Type B pancreatic cell (in vitro differentiated cells): ENCODE measurements at regions not wholly inside any gene's neighbourhood (a gene's known extent, or its start where the extent isn't known, plus 50 kb on each side); places are given as distances from the start of the nearest gene placed in this dataset.

Experiments
- DNase-seq: peaks from one replicate; pipeline ENCODE4 v3.0.0; 2021; ENCODE audit warnings: mixed read lengths; ENCODE audit not compliant: unreplicated experiment; ENCODE audit errors: extremely low spot score
- H3K27ac Mint-ChIP-seq: 2 replicates; pipeline ENCODE4 v1.8.0; 2021; ENCODE audit warnings: mild to moderate bottlenecking, mixed read lengths
- H3K27me3 Mint-ChIP-seq: 2 replicates; pipeline ENCODE4 v1.8.0; 2021; ENCODE audit warnings: mixed read lengths
- H3K36me3 Mint-ChIP-seq: 2 replicates; pipeline ENCODE4 v1.8.0; 2021; ENCODE audit warnings: mixed read lengths
- H3K4me1 Mint-ChIP-seq: one replicate; pipeline ENCODE4 v1.8.0; 2021; ENCODE audit warnings: mixed read lengths; ENCODE audit not compliant: unreplicated experiment
- H3K4me3 Mint-ChIP-seq: 2 replicates; pipeline ENCODE4 v1.8.0; 2021; ENCODE audit warnings: mild to moderate bottlenecking, mixed read lengths
- H3K9me3 Mint-ChIP-seq: 2 replicates; pipeline ENCODE4 v1.8.0; 2021; ENCODE audit warnings: mixed read lengths
- TF ChIP-seq, protein P1 (sequence below): fragments of 200-600 bp; sonication (generic); conservative IDR thresholded peaks from 2 replicates; pipeline ENCODE4 v1.5.0; 2021; ENCODE audit warnings: antibody characterized with exemption, mild to moderate bottlenecking

DNA sequence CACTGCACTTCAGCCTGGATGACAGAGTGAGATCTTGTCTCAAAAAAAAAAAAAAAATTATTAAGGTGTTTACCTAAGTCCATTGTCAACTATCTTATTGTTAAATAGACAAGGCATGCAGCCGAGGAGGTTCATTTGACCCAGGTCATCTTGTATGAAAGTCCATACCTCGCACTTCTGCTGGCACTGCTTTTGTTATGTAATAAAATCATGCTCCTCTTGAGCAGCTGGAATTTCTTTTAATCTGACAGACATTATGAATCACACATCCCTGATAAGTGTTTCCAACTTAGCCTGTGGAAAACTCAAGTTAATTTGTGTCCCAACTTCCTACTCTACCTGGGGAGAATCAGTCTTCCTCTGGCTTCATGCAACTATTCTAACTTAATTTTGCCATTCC lies 315.6 kb upstream of the KLF4 start:
- H3K27me3 Mint-ChIP-seq = peaks cover 34% of the 10 kb centered on the region
- H3K4me1 Mint-ChIP-seq = no peaks in the 10 kb centered on the region
- TF ChIP-seq, protein P1, sequence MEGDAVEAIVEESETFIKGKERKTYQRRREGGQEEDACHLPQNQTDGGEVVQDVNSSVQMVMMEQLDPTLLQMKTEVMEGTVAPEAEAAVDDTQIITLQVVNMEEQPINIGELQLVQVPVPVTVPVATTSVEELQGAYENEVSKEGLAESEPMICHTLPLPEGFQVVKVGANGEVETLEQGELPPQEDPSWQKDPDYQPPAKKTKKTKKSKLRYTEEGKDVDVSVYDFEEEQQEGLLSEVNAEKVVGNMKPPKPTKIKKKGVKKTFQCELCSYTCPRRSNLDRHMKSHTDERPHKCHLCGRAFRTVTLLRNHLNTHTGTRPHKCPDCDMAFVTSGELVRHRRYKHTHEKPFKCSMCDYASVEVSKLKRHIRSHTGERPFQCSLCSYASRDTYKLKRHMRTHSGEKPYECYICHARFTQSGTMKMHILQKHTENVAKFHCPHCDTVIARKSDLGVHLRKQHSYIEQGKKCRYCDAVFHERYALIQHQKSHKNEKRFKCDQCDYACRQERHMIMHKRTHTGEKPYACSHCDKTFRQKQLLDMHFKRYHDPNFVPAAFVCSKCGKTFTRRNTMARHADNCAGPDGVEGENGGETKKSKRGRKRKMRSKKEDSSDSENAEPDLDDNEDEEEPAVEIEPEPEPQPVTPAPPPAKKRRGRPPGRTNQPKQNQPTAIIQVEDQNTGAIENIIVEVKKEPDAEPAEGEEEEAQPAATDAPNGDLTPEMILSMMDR = no peak
- H3K36me3 Mint-ChIP-seq = no peaks in the 10 kb centered on the region
- no peak overlapping the region for H3K27ac Mint-ChIP-seq
- H3K9me3 Mint-ChIP-seq = no peaks in the 10 kb centered on the region
- DNase-seq = no peak
- no peak overlapping the region for H3K4me3 Mint-ChIP-seq

DNA sequence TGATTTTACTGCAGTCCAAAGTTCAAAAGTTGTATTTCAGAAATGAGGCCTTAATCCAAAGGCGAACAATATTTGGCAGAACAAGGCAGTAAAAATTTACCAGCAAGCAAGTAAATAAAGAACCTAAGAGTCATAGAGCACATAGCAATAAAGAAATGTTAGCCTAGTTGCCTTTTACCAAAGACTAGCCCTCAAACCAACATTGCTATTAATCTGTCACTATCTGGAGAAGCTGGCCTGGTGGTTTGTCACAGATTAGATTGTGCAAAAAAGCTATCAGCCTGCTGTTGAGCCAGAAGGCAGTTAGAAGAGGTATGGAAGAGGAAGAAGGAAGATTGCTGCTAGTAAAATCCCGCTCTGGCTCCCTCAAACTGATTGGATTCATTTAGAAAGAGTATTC lies 304.7 kb upstream of the KLF4 start:
- DNase-seq = no peak
- Mint-ChIP-seq H3K4me1 (no peaks in the 10 kb centered on the region), H3K9me3 (peaks cover 5% of the 10 kb centered on the region), H3K36me3 (no peaks in the 10 kb centered on the region), H3K27ac (no peak overlapping the region), H3K4me3 (no peak overlapping the region), H3K27me3 (peaks cover 8% of the 10 kb centered on the region)
- TF ChIP-seq, protein P1 = no peak

DNA sequence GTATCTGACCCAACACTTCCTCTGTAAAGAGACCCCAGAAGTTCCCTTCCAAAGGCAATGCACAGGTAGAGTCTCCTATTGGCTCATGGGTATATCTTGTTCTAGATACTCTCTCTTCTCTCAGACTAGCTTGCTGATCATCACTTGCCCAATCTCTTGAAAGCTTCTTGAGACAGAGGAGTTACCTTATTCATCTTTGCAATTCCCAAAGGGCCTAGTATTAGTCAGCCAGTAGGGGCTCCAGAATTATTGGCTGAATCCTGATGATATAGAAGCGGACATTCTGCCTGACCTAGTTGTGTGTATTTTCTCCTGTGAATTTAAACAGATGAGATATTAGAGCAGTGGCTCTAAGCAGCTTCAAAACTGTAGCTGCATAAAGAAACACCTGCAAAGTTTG lies 304.0 kb upstream of the KLF4 start:
- H3K4me3 Mint-ChIP-seq = no peak overlapping the region
- no peak for DNase-seq
- TF ChIP-seq, protein P1 = no peak
- H3K36me3 Mint-ChIP-seq = no peaks in the 10 kb centered on the region
- H3K4me1 Mint-ChIP-seq = no peaks in the 10 kb centered on the region
- peaks cover 5% of the 10 kb centered on the region for H3K9me3 Mint-ChIP-seq
- H3K27ac Mint-ChIP-seq = no peak overlapping the region
- H3K27me3 Mint-ChIP-seq = peaks cover 8% of the 10 kb centered on the region

DNA sequence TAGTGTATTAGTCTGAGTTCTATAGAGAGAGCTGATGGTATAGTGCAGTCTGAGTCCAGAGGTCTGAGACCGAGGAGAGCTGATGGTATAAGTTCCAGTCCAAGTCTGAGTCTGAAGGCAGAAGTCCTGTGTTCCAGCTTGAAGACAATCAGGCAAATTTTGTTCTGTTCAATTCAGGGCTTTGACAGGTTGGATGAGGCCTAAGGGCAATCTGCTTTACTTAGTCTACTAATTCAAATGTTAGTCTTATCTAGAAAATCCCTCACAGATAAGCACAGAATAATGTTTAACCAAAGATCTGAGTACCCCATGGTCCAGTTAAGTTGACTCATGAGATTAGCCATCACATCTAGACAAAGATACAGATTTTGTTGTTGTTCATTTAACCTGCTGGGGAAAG lies 303.0 kb upstream of the KLF4 start:
- no peak for DNase-seq
- Mint-ChIP-seq H3K27me3 (peaks cover 8% of the 10 kb centered on the region), H3K4me1 (no peaks in the 10 kb centered on the region), H3K4me3 (no peak overlapping the region), H3K36me3 (no peaks in the 10 kb centered on the region), H3K27ac (no peak overlapping the region), H3K9me3 (peaks cover 5% of the 10 kb centered on the region)
- TF ChIP-seq, protein P1 = no peak

DNA sequence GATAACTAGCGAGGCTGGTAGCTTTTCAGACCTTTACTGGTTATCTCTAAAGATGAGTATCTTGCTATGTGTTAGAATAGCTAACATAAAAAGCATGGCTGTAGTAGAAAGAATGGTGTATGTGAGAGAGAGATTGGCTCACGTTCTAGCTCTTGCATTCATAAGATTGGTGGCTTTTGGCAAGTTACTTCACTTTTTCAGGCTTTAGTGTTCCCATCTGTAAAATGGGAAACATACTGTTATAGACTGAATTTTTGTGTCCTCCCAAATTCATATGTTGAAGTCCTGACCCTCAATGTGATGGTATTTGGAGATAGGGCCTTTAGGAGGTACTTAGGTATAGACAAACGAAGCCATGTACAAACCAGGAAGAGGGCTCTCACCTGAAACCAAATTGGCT lies 302.4 kb upstream of the KLF4 start:
- peaks cover 5% of the 10 kb centered on the region for H3K9me3 Mint-ChIP-seq
- no peak for DNase-seq
- H3K36me3 Mint-ChIP-seq = no peaks in the 10 kb centered on the region
- no peak overlapping the region for H3K4me3 Mint-ChIP-seq
- H3K4me1 Mint-ChIP-seq = no peaks in the 10 kb centered on the region
- no peak overlapping the region for H3K27ac Mint-ChIP-seq
- peaks cover 8% of the 10 kb centered on the region for H3K27me3 Mint-ChIP-seq
- TF ChIP-seq, protein P1 = no peak
